ENCODE measurements at regions not wholly inside any gene's neighbourhood (a gene's known extent, or its start where the extent isn't known, plus 50 kb on each side); places are given as distances from the start of the nearest gene placed in this dataset.

- TF ChIP-seq CTCF (conservative IDR thresholded peaks at IDR 0.05; ENCODE audit: low read length), result no peak
- TF ChIP-seq EZH2phosphoT487 (IDR thresholded peaks at IDR 0.05; ENCODE audit: borderline replicate concordance, low read depth, low read length), result no peak
- intact Hi-C loops (cut with micrococcal nuclease; ENCODE audit: unreplicated experiment), result no loop called here
- H3K4me3 ChIP-seq (ENCODE audit: low read depth, low read length, poor library complexity, severe bottlenecking), result no peak overlapping the region
- no peak overlapping the region for H3K4me2 ChIP-seq (ENCODE audit: low read length)
- BruUV-seq (replicated peaks), result no TSS peak
- ChIA-PET POLR2A (interaction anchor here (0.7 kb wide), 2 partner anchors 114 to 419 kb away, joined by 3 read pairs; no protein-coding TSS in a partner anchor), CTCF (ENCODE audit: unreplicated experiment) (no interaction called here)
- H3K4me1 ChIP-seq (ENCODE audit: insufficient read depth, low read length, poor library complexity, severe bottlenecking), result no peaks in the 10 kb centered on the region
- H3K27ac ChIP-seq (ENCODE audit: low read depth, low read length, poor library complexity, severe bottlenecking), result no peak overlapping the region
- DNase-seq (ENCODE audit: low spot score), result no peak
- H4K20me1 ChIP-seq (ENCODE audit: insufficient read depth, low read length), result no peaks in the 10 kb centered on the region
- H3K9me3 ChIP-seq (ENCODE audit: low read length), result 0 out of 2 replicates have a peak, but pooled peaks cover 3% of the 10 kb centered on the region
- H2AFZ ChIP-seq (ENCODE audit: low read length), result no peak overlapping the region
- H3K79me2 ChIP-seq (ENCODE audit: insufficient read depth, low read depth, low read length), result no peaks in the 10 kb centered on the region
- no peaks in the 10 kb centered on the region for H3K36me3 ChIP-seq (ENCODE audit: insufficient read depth, low read length)
- H3K9me2 ChIP-seq (ENCODE audit: insufficient read depth, low read length), result no peaks in the 10 kb centered on the region
Observed at GRCh38 chr7:3245077-3245476, 56.0 kb upstream of the SDK1 start.

DNA sequence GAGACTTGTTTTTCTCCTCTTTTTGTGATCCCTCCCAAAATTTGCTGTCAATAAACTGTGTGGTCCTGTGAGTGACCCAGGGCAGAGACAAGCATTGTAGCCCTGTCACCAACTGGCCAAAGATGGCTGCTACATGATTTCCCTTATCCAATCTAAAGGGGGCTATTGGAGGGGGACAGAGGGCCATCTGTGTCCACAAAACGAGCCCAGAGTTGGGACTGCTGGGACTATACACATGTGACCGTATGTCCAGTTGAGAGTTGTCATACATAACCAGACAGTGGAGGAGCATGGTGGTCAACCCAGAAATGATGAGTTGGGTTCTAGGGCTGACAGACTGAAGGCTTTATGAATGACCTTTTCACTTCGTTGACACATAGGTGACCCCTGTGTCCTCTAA, 55.3 kb upstream of the SDK1 start:
- Histone ChIP-seq H3K4me3 (ENCODE audit: low read depth, low read length, poor library complexity, severe bottlenecking) (no peak overlapping the region), H2AFZ (ENCODE audit: low read length) (no peak overlapping the region), H4K20me1 (ENCODE audit: insufficient read depth, low read length) (no peaks in the 10 kb centered on the region), H3K9me2 (ENCODE audit: insufficient read depth, low read length) (no peaks in the 10 kb centered on the region), H3K9me3 (ENCODE audit: low read length) (0 out of 2 replicates have a peak, but pooled peaks cover 3% of the 10 kb centered on the region), H3K4me2 (ENCODE audit: low read length) (no peak overlapping the region), H3K4me1 (ENCODE audit: insufficient read depth, low read length, poor library complexity, severe bottlenecking) (no peaks in the 10 kb centered on the region), H3K27ac (ENCODE audit: low read depth, low read length, poor library complexity, severe bottlenecking) (no peak overlapping the region), H3K36me3 (ENCODE audit: insufficient read depth, low read length) (no peaks in the 10 kb centered on the region), H3K79me2 (ENCODE audit: insufficient read depth, low read depth, low read length) (no peaks in the 10 kb centered on the region)
- intact Hi-C loops (cut with micrococcal nuclease; ENCODE audit: unreplicated experiment), result no loop called here
- no peak for DNase-seq (ENCODE audit: low spot score)
- no TSS peak for BruUV-seq (replicated peaks)
- TF ChIP-seq CTCF (conservative IDR thresholded peaks at IDR 0.05; ENCODE audit: low read length) (no peak), EZH2phosphoT487 (IDR thresholded peaks at IDR 0.05; ENCODE audit: borderline replicate concordance, low read depth, low read length) (no peak)
- CTCF ChIA-PET (ENCODE audit: unreplicated experiment), result no interaction called here
- POLR2A ChIA-PET, result interaction anchor here (0.7 kb wide), 2 partner anchors 114 to 418 kb away, joined by 3 read pairs; no protein-coding TSS in a partner anchor

DNA sequence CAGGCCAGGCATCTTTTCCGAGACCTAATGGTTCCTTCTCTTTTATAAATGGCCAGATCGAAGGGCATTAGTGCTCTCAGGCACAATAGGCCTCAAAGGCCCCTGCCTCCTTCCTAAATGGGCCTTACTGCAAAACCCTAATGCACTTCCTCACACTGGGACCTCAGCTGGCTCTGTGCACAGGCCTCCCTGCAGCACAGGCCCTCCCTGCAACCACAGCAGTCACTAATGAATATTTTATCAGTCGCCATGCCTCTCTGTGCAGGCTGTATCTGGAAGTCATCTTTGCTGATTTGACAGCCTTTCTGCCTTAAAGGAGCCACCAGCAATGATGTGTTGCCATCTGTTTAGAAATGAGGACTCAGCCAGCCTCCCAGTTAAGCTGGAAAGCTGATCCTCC, 54.9 kb upstream of the SDK1 start:
- H2AFZ ChIP-seq (ENCODE audit: low read length), result no peak overlapping the region
- ChIA-PET POLR2A (no interaction called here), CTCF (ENCODE audit: unreplicated experiment) (no interaction called here)
- DNase-seq (ENCODE audit: low spot score), result no peak
- H3K27ac ChIP-seq (ENCODE audit: low read depth, low read length, poor library complexity, severe bottlenecking), result no peak overlapping the region
- H3K9me2 ChIP-seq (ENCODE audit: insufficient read depth, low read length), result no peaks in the 10 kb centered on the region
- no TSS peak for BruUV-seq (replicated peaks)
- no peaks in the 10 kb centered on the region for H3K4me1 ChIP-seq (ENCODE audit: insufficient read depth, low read length, poor library complexity, severe bottlenecking)
- no peaks in the 10 kb centered on the region for H3K79me2 ChIP-seq (ENCODE audit: insufficient read depth, low read depth, low read length)
- no peak overlapping the region for H3K4me3 ChIP-seq (ENCODE audit: low read depth, low read length, poor library complexity, severe bottlenecking)
- no peak overlapping the region for H3K4me2 ChIP-seq (ENCODE audit: low read length)
- H4K20me1 ChIP-seq (ENCODE audit: insufficient read depth, low read length), result no peaks in the 10 kb centered on the region
- 0 out of 2 replicates have a peak, but pooled peaks cover 3% of the 10 kb centered on the region for H3K9me3 ChIP-seq (ENCODE audit: low read length)
- intact Hi-C loops (cut with micrococcal nuclease; ENCODE audit: unreplicated experiment), result no loop called here
- no peak for TF ChIP-seq EZH2phosphoT487 (IDR thresholded peaks at IDR 0.05; ENCODE audit: borderline replicate concordance, low read depth, low read length)
- TF ChIP-seq CTCF (conservative IDR thresholded peaks at IDR 0.05; ENCODE audit: low read length), result no peak
- H3K36me3 ChIP-seq (ENCODE audit: insufficient read depth, low read length), result no peaks in the 10 kb centered on the region
